Loucy (cell line): ENCODE measurements at regions not wholly inside any gene's neighbourhood (a gene's known extent, or its start where the extent isn't known, plus 50 kb on each side); places are given as distances from the start of the nearest gene placed in this dataset.

ENCODE experiments used
- CTCF ChIP-seq: fragments of 200-600 bp; sonication (generic); conservative IDR thresholded peaks from 2 replicates; pipeline ENCODE4 v1.5.1; 2014; ENCODE audit warnings: mild to moderate bottlenecking, antibody characterized with exemption, low read length
- EZH2phosphoT487 ChIP-seq: fragments of 200-600 bp; IDR thresholded peaks from 2 replicates; pipeline ENCODE4 v1.6.1; 2018; ENCODE audit warnings: antibody characterized with exemption, mild to moderate bottlenecking, moderate library complexity, borderline replicate concordance

DNA sequence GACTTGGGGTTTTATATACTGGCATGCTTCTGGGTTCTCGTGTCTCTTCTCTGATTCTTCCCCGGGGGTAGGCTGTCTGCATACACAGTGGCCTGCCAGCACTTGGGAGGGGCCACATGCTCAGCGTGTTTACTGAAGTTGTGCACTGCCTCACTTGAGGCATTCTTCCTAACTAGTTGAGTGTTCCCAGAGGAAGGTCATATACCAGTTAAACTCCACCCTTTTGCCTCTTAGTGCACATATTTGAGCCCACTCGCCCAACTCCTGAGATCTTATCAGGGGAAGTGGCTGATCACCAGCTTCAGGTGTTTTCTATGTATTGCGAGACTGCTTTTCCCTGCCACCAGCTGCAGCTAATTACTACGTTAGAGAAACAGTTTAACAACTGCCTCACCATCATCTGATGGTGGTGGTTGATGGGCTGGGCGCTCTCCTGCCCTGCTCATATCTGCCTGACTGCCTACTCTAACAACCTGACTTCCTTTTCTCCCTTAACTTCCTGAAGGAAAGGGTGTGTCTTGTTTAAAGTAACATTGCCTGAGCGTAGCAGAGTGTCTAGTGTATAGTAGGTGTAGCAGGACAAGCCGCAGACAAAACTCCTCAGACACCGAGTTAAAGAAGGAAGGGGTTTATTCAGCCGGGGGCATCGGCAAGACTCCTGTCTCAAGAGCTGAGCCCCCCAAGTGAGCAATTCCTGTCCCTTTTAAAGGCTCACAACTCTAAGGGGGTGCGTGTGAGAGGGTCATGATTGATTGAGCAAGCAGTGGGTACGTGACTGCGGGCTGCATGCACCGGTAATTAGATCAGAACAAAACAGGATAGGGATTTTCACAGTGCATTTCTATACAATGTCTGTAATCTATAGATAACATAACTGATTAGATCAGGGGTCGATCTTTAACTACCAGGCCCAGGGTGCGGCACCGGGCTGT is 60.1 kb upstream of the CLINT1 start:
- TF ChIP-seq CTCF: no peak
- TF ChIP-seq EZH2phosphoT487: no peak
